Ectodermal cell (in vitro differentiated cells): ENCODE measurements at regions not wholly inside any gene's neighbourhood (a gene's known extent, or its start where the extent isn't known, plus 50 kb on each side); places are given as distances from the start of the nearest gene placed in this dataset.

Experiments
- H3K27ac ChIP-seq: 2 replicates; pipeline ENCODE4 v1.7.0; 2013; ENCODE audit warnings: mild to moderate bottlenecking, low read depth, low read length; ENCODE audit not compliant: insufficient read depth, poor library complexity, severe bottlenecking
- H3K27me3 ChIP-seq: 2 replicates; pipeline ENCODE4 v1.7.0; 2013; ENCODE audit warnings: mild to moderate bottlenecking, low read length; ENCODE audit not compliant: insufficient read depth, control insufficient read depth, poor library complexity, severe bottlenecking
- H3K36me3 ChIP-seq: one replicate; pipeline ENCODE4 v1.7.0; 2013; ENCODE audit warnings: low read length; ENCODE audit not compliant: control insufficient read depth, insufficient read depth
- H3K4me1 ChIP-seq: one replicate; pipeline ENCODE4 v1.7.0; 2013; ENCODE audit warnings: low read length; ENCODE audit not compliant: control insufficient read depth, insufficient read depth
- H3K4me3 ChIP-seq: 2 replicates; pipeline ENCODE4 v1.7.0; 2013; ENCODE audit warnings: low read depth, low read length, control low read depth; ENCODE audit not compliant: insufficient read depth
- H3K9me3 ChIP-seq: 2 replicates; pipeline ENCODE4 v1.7.0; 2013; ENCODE audit warnings: mild to moderate bottlenecking, low read length, moderate library complexity; ENCODE audit not compliant: control insufficient read depth
- WGBS, 2 experiments: methylation state at CpG; one replicate each; pipeline ENCODE4 v1.1.7; 2013; ENCODE audit warnings: missing lambda C conversion rate in 2 of 2; 5-methylcytosine and 5-hydroxymethylcytosine counted together

- Histone ChIP-seq H3K27me3 (no peaks in the 10 kb centered on the region), H3K27ac (no peak overlapping the region), H3K36me3 (no peaks in the 10 kb centered on the region), H3K4me3 (no peak overlapping the region), H3K9me3 (no peaks in the 10 kb centered on the region), H3K4me1 (peaks cover 4% of the 10 kb centered on the region)
- WGBS, 2 experiments = 63 to 64% methylated on average over 1 of the region's 1 CpG
Measured at GRCh38 chr4:173919861-173920260, 363.6 kb downstream of the FBXO8 start.

DNA sequence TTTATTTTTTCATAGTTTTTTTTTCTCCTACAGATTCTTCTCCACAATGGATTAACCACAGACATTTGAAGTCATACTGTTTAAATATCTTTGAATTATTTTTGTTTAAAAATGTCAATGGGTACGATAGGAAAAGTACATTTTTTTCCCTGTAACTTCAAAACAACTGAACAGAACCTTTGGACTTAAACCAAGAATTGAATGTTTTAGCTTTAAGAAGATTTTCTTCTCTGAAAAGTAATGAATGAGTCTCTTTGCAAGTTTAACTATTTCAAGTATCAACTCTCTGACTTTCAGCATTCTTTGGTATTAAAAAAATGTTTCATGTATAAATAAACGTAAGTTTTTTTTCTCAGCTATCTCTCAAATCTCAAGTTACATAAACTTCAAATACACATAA is 364.3 kb downstream of the FBXO8 start:
- Histone ChIP-seq H3K27me3 (no peaks in the 10 kb centered on the region), H3K27ac (no peak overlapping the region), H3K4me3 (no peak overlapping the region), H3K9me3 (no peaks in the 10 kb centered on the region), H3K4me1 (no peaks in the 10 kb centered on the region), H3K36me3 (no peaks in the 10 kb centered on the region)
- 100% methylated on average over 2 of the region's 2 CpGs; no CpG with 5 or more reads in 1 of the 2 experiments for WGBS, 2 experiments

DNA sequence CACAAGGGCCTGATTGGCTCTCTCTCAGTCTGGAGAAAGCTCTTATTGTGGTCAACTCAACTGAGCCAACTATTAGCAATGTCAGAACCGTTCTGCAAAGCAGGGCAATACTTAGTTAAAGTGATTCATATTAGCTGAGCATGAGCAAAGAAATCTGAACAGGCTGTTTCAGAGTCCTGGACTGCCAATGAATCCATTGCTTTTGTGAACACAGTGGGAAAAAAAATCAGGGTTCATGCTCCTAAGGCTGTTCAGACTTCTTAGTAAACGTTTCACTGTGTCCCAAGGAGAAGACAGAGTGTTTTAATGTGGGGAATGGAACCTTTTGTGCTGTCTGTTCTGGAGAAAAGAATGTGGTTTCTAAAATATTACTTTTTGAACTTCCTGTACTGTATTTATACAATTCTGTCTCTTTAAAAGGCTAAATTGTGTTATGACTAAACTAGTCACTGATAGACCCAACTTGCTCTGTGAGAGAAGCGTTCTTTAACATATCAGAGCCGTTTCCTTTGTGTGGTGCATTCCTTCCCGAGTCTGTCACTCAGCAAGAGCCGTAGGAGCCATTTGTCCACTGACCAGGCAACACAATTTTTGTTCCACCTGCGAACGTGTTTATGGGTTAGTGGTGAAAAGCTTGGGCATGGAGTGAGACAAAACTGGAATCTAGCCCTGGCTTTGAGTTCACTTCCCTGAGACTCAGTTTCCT is 366.1 kb downstream of the FBXO8 start:
- Histone ChIP-seq H3K27ac (no peak overlapping the region), H3K27me3 (no peaks in the 10 kb centered on the region), H3K36me3 (no peaks in the 10 kb centered on the region), H3K9me3 (no peaks in the 10 kb centered on the region), H3K4me3 (no peak overlapping the region), H3K4me1 (no peaks in the 10 kb centered on the region)
- 62 to 73% methylated on average over 8 of the region's 8 CpGs for WGBS, 2 experiments

- WGBS, 2 experiments = 91 to 92% methylated on average over 6 of the region's 6 CpGs
- no peaks in the 10 kb centered on the region for H3K36me3 ChIP-seq
- no peaks in the 10 kb centered on the region for H3K4me1 ChIP-seq
- H3K9me3 ChIP-seq = no peaks in the 10 kb centered on the region
- no peak overlapping the region for H3K4me3 ChIP-seq
- H3K27ac ChIP-seq = no peak overlapping the region
- H3K27me3 ChIP-seq = no peaks in the 10 kb centered on the region
Measured at GRCh38 chr4:173913496-173913895, 370.0 kb downstream of the FBXO8 start.

DNA sequence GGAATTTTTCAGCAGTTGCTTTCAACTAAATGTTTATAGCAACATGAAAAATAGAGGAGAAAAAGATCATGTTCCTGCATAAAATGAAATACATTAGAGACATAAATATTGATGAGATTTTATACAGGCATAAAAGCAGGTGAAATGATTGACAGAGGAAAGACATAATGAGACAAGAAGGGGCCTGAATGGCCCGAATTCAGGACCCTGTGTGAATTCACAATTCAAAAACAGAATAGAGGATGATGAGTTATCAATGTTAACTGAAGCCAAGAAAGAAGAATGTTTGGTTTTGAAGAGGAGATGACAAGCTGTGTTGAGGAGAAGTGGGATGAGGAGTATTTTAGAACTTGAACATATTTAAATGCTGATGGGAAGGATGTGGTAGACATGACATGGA is 371.1 kb downstream of the FBXO8 start:
- no peaks in the 10 kb centered on the region for H3K36me3 ChIP-seq
- 86 to 92% methylated on average over 1 of the region's 1 CpG for WGBS, 2 experiments
- H3K4me3 ChIP-seq = no peak overlapping the region
- no peaks in the 10 kb centered on the region for H3K9me3 ChIP-seq
- H3K4me1 ChIP-seq = no peaks in the 10 kb centered on the region
- no peak overlapping the region for H3K27ac ChIP-seq
- no peaks in the 10 kb centered on the region for H3K27me3 ChIP-seq

- H3K9me3 ChIP-seq = no peaks in the 10 kb centered on the region
- no peak overlapping the region for H3K27ac ChIP-seq
- WGBS, 2 experiments = 91 to 97% methylated on average over 4 of the region's 4 CpGs
- H3K27me3 ChIP-seq = no peaks in the 10 kb centered on the region
- no peak overlapping the region for H3K4me3 ChIP-seq
- no peaks in the 10 kb centered on the region for H3K36me3 ChIP-seq
- no peaks in the 10 kb centered on the region for H3K4me1 ChIP-seq
Measured at GRCh38 chr4:173910891-173911290, 372.6 kb downstream of the FBXO8 start.

- WGBS, 2 experiments = 92 to 94% methylated on average over 3 of the region's 3 CpGs
- no peaks in the 10 kb centered on the region for H3K27me3 ChIP-seq
- H3K4me3 ChIP-seq = no peak overlapping the region
- no peaks in the 10 kb centered on the region for H3K36me3 ChIP-seq
- H3K4me1 ChIP-seq = no peaks in the 10 kb centered on the region
- no peaks in the 10 kb centered on the region for H3K9me3 ChIP-seq
- no peak overlapping the region for H3K27ac ChIP-seq
Measured at GRCh38 chr4:173909294-173909693, 374.2 kb downstream of the FBXO8 start.

DNA sequence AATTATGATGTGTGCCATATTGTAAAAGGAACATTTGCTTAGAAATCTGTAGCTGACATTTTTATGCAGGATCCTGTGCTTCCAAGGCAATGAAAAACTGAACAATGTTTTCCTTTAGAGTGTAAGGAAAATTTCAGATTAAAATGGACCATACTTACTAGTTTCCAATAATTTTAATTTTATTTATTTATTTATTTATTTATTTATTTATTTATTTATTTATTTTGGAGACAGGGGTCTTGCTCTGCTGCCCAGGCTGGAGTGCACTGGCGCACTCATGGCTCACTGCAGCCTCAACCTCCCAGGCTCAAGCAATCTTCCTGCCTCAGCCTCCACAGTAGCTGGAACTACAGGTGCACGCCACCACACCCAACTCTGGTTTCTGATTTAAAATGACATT is 369.8 kb upstream of the HAND2 start:
- Histone ChIP-seq H3K27me3 (no peaks in the 10 kb centered on the region), H3K27ac (no peak overlapping the region), H3K36me3 (no peaks in the 10 kb centered on the region), H3K9me3 (no peaks in the 10 kb centered on the region), H3K4me1 (no peaks in the 10 kb centered on the region), H3K4me3 (no peak overlapping the region)
- 97 to 100% methylated on average over 2 of the region's 2 CpGs for WGBS, 2 experiments

GRCh38 chr4:173891072-173891471 is 361.0 kb upstream of the HAND2 start:
- Histone ChIP-seq H3K27me3 (no peaks in the 10 kb centered on the region), H3K4me1 (no peaks in the 10 kb centered on the region), H3K4me3 (no peak overlapping the region), H3K36me3 (no peaks in the 10 kb centered on the region), H3K9me3 (no peaks in the 10 kb centered on the region), H3K27ac (no peak overlapping the region)
- 90 to 93% methylated on average over 1 of the region's 3 CpGs for WGBS, 2 experiments

GRCh38 chr4:173883821-173884220 is 353.8 kb upstream of the HAND2 start:
- no peak overlapping the region for H3K27ac ChIP-seq
- 84 to 85% methylated on average over 2 to 3 of the region's 4 CpGs for WGBS, 2 experiments
- no peak overlapping the region for H3K4me3 ChIP-seq
- no peaks in the 10 kb centered on the region for H3K36me3 ChIP-seq
- no peaks in the 10 kb centered on the region for H3K27me3 ChIP-seq
- H3K9me3 ChIP-seq = no peaks in the 10 kb centered on the region
- no peaks in the 10 kb centered on the region for H3K4me1 ChIP-seq

DNA sequence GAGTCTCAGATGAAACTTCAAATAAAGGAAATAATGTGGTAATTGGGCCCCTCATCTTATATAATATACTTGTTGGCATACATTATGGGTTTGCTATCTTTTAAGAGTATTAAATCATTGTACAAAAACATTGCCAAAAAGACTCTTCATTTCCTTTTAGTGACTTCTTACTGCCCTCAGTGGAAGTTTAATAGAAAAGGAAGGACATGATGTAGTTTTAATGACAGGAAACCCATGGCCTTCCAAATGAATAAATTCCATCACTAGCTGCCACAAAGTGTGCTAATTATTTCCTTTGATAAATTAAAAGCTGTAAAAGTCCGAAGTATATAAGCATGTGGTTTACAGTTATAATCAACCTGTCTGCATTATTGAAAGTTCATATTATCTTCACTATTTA is 350.9 kb upstream of the HAND2 start:
- Histone ChIP-seq H3K4me1 (no peaks in the 10 kb centered on the region), H3K27ac (no peak overlapping the region)
- WGBS, 2 experiments = 100% methylated on average over 1 of the region's 1 CpG; no CpG with 5 or more reads in 1 of the 2 experiments

More for the DNA sequence above, 350.9 kb upstream of the HAND2 start:
- H3K36me3 ChIP-seq = no peaks in the 10 kb centered on the region
- H3K27me3 ChIP-seq = no peaks in the 10 kb centered on the region
- no peaks in the 10 kb centered on the region for H3K9me3 ChIP-seq
- no peak overlapping the region for H3K4me3 ChIP-seq
